Dedifferentiated amniotic fluid mesenchymal stem cell (primary cell): ENCODE measurements at regions not wholly inside any gene's neighbourhood (a gene's known extent, or its start where the extent isn't known, plus 50 kb on each side); places are given as distances from the start of the nearest gene placed in this dataset.
"Not testable (repeated sequence)": the region's sequence is repeated elsewhere in the genome, so short reads cannot be mapped to it uniquely, and the experiment has no call there.

ENCODE experiments used
- DNase-seq: peaks from one replicate; pipeline ENCODE4 v3.0.0-alpha.2; 2016; ENCODE audit errors: extremely low spot score

GRCh38 chr7:86372262-86372661 is 271.4 kb upstream of the GRM3 start:
- no peak for DNase-seq

- no peak for DNase-seq
Measured at GRCh38 chr7:86366946-86367345, 276.8 kb upstream of the GRM3 start.

GRCh38 chr7:86340407-86340806 is 303.3 kb upstream of the GRM3 start:
- DNase-seq: not testable (repeated sequence)

DNA sequence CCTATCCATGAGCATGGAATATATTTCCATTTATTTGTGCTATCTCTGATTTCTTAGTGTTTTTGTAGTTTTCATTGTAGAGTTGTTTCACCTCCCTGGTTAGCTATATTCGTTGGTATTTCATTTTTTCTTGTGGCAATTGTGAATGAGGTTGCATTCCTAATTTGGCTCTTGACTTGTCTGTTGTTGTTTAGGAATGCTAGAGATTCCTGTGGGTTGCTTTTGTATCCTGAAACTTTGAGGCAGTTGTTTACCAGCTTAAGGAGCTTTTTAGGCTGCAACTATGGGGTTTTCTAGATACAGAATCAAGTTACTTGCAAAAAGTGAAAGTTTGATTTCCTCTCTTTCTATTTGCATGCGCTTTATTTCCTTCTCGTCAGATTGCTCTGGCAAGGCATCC is 304.7 kb upstream of the GRM3 start:
- no peak for DNase-seq

DNA sequence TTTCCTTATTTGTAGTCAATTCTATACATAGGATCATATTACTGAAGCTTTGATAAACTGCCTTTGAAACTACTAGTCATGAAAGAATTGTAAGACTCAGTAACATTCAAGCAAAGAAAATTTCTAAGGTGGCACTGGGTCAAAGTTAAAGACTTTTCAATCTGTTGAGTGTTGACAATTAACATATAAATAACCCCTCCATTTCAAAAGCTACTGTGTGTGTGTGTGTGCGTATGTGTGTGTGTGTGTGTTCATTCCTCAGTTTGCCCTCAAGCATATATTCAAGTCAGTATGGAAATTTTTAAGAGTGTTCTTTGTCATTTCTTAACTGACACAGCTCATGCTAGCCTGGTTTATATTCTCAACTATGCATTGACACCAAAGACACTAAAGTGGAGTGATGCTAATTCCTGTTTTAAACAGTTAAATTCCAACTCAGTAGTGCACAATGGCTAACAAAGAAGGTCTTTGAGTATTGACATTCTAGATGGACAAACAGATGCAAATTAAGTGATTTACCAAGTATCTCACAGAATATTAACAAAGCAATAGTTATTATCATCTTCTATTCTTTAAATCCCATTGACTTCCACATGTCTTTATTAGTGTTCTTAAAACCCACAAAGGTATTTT is 314.8 kb upstream of the GRM3 start:
- DNase-seq: no peak

- no peak for DNase-seq
Measured at GRCh38 chr7:86326847-86327246, 316.9 kb upstream of the GRM3 start.

- no peak for DNase-seq
Measured at GRCh38 chr7:86320889-86321288, 322.8 kb upstream of the GRM3 start.

DNA sequence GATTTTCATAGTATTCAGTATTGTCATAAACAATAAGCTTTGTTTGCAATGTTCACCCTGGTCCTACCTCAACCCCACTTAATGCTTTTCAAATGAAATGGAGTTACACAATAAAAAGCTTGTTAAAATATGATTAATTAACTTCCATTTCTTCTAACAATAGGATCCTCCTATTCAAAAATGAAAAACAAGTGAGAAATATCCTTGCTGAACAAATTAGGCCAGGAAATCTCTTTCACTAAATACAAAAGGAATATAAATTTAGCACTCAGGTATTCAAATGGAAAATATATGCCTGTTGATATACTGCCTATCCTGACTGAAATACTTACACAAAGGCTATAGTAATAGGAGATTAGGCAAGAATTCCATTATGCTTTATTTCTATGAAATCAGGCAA is 323.4 kb upstream of the GRM3 start:
- DNase-seq: no peak

DNA sequence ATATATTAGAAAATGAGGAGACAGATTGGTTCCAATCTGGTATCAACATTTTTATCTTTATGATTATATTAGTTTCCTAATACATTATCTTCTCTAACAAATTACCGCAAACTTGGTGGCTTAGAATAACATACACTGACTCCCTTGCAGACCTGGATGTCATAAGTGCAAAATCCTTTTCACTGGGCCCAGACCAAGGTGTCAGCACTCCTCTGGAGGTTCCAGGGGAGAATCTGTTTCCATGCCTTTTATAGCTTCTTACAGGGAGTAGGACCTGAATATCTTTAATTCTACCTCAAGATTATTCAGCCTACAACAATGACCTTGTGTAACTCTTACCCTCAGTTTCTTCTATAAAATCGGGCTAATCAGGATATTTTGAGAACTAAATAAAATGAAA is 329.9 kb upstream of the GRM3 start:
- no peak for DNase-seq

DNA sequence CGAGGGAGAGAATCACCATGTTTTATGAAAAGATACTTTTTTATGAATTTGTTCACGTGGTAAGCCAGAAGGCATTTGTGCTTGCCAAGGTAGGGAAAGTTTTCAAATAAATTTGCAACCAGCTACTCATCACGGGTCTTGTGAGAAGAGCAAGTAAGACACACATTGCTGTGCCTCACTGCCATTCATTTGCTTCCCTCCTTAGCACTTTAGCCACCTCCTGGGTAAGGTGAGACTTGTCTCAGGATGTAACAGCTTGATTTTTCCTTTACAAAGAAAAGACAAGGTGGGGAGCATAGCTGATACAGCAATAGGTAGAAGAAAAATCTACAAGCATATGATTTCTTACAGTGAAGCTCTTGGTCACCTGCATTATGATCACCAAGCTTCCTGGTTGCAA is 342.4 kb upstream of the GRM3 start:
- no peak for DNase-seq

DNA sequence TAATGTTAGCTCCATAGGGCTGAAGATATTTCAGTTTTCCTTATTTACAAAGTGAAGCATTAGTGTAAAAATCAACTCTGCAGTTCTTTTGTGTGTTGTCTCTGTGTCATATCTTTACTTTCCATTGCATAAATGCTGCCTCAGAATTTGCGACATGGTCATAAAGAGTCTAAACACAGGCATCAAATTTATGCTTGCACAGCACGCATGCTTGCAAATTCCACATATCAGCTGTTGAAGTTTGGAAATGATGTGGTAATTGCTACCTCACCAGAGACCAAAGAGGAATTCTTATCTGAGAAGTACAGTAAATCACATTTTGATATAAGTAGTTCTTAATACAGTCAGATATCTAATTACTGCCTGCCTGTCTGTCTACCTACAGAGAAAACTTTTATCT is 348.2 kb upstream of the GRM3 start:
- DNase-seq: no peak

DNA sequence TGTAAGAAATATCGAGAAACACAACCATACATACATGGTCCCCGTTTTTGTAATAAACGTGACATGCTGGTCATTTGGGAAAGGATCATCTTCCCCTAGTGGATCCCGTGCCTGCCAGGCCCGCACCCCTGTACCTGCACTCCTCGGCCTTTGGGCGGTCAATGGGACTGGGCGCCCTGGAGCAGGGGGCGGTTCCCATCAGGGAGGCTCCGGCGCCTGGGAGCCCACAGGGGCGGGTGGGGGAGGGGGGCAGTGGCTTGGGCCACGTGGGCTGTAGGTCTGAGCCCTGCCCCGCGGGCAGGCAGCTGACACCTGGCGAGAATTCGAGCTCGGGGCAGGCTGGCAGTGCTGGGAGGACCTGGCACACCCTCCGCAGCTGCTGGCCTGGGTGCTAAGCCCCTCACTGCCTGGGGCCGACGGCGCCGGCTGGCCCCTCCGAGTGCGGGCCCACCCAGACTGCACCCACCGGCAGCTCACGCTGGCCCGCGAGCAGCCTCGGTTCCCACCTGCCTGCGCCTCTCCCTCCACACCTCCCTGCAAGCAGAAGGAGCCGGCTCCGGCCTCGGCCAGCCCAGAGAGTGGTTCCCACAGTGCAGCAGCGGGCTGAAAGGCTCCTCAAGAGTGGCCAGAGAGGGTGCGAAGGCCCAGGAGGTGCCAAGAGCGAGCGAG is 361.6 kb upstream of the GRM3 start:
- DNase-seq: no peak

GRCh38 chr7:86280150-86280549 is 363.6 kb upstream of the GRM3 start:
- no peak for DNase-seq

DNA sequence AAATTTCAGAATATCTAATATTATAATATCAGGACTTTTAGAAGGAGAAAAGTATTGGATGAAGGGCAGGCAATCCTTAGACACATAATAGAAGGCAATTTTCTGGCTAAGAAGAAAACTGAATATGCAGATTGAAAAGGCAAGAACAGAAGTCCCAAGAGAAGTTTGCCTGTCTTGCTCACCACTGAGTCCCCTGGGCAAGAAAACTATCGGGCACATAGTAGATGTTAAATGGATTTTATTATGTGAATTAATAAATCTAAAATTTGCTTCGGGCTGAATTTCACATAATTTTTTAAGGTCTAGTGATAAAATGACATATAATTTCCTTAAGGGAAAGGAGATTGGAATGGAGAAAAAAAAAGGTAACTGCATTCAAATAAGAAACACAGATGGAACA is 380.9 kb upstream of the GRM3 start:
- no peak for DNase-seq

- no peak for DNase-seq
Measured at GRCh38 chr7:86257894-86258293, 385.8 kb upstream of the GRM3 start.

DNA sequence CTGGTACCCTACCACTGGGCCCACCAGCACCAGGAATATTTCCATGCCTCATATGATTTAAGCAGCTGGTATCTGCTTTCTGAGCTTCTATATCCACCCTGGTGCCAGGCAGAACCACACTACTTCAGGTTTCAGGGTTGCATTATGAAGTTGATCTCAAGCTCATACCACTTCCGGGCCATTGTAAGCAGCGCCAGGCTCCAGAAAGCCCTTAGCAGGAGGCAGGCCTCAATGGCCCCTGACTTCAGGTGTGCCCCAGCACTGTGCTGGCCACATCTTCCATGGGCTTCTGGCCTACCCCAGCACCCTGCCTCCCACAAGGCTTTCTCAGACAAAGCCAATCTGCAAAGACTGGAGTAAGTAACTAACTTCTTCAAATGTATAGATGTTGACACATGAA is 391.3 kb upstream of the GRM3 start:
- no peak for DNase-seq

- DNase-seq: no peak
Measured at GRCh38 chr7:86248977-86249376, 394.7 kb upstream of the GRM3 start.

GRCh38 chr7:86243171-86243570 is 400.5 kb upstream of the GRM3 start:
- no peak for DNase-seq

GRCh38 chr7:86226191-86226590 is 417.5 kb upstream of the GRM3 start:
- no peak for DNase-seq

DNA sequence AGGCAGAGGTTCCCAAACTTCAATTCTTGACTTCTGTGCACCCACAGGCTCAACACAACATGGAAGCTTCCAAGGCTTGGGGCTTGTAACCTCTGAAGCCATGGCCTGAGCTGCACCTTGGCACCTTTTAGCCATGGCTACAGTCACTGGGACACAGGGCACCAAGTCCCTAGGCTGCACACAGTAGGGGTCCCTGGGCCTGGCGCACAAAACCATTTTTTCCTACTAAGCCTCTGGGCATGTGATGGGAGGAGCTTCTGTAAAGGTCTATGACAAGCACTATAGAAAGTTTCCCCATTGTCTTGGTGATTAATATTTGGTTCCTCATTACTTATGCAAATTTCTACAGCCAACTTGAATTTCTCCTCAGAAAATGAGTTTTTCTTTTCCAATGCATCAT is 420.9 kb upstream of the GRM3 start:
- no peak for DNase-seq

- no peak for DNase-seq
Measured at GRCh38 chr7:86214734-86215133, 429.0 kb upstream of the GRM3 start.

- DNase-seq: no peak
Measured at GRCh38 chr7:86212976-86213375, 430.7 kb upstream of the GRM3 start.

GRCh38 chr7:86209036-86209435 is 434.7 kb upstream of the GRM3 start:
- DNase-seq: no peak

DNA sequence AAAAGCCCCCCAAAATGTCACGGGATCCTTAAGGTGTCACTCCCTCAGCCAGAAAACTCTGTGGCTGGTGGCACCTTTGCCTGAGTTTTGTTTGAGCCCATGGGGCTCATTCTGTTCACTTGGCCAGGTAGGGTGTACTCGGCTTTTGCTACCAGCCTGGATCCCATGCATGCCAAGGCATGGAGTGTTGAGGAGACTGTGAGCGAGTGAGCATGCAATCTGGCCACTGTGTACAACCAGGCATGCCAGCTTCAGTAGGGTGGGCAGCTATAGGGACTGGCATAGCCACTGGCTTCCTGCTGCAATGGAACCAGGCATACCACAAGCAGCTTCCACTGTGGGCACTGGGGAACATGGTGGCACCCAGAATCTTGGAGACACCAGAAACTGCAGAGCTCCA is 436.0 kb upstream of the GRM3 start:
- no peak for DNase-seq
